ENCODE measurements at regions not wholly inside any gene's neighbourhood (a gene's known extent, or its start where the extent isn't known, plus 50 kb on each side); places are given as distances from the start of the nearest gene placed in this dataset.

- Mint-ChIP-seq H3K9me3 (peaks cover 0 to 5% of the 10 kb centered on the region in 2 experiments; a peak in 1 of 5 replicates), H3K36me3 (ENCODE audit: insufficient read depth in 1 of 3, low read depth in 3 of 3) (peaks cover 0 to 3% (median 1%) of the 10 kb centered on the region in 3 experiments; a peak in 3 of 7 replicates), H3K4me1 (no peaks in the 10 kb centered on the region), H3K27me3 (ENCODE audit: low read depth) (no peaks in the 10 kb centered on the region), H3K27ac (no peak overlapping the region), H3K4me3 (no peak overlapping the region)
- no peaks in the 10 kb centered on the region for H3K9me3 ChIP-seq (ENCODE audit: control insufficient read depth, low read depth, low read length)
- no CpG with 5 or more reads among the region's 7 CpGs for WGBS (ENCODE audit: extremely low coverage, insufficient read length, low lambda C conversion rate)
- H3K79me2 ChIP-seq (ENCODE audit: insufficient read depth, low read length): no peaks in the 10 kb centered on the region
- no peak overlapping the region for H3K27ac ChIP-seq (ENCODE audit: insufficient read length, low read depth, low read length)
- DNase-seq: no peak
- H3K23me2 ChIP-seq (ENCODE audit: insufficient read length, low read depth, low read length, poor library complexity, severe bottlenecking): no peaks in the 10 kb centered on the region
- no peak overlapping the region for H3K18ac ChIP-seq (ENCODE audit: insufficient read length, low read depth, low read length)
- no peak overlapping the region for H2BK20ac ChIP-seq (ENCODE audit: low read depth, low read length, poor library complexity, severe bottlenecking)
- H3K14ac ChIP-seq (ENCODE audit: insufficient read depth, low read length): no peak overlapping the region
- no peak overlapping the region for H2BK12ac ChIP-seq (ENCODE audit: insufficient read length, low read depth, low read length)
- no peak overlapping the region for H3K9ac ChIP-seq (ENCODE audit: extremely low read depth, insufficient read length, low read length)
- no peak overlapping the region for H2BK15ac ChIP-seq (ENCODE audit: low read depth, low read length)
- no peak overlapping the region for H3K4ac ChIP-seq (ENCODE audit: low read depth, low read length)
- no peaks in the 10 kb centered on the region for H3K4me1 ChIP-seq (ENCODE audit: insufficient read depth, low read length)
- no peak overlapping the region for H3K56ac ChIP-seq (ENCODE audit: insufficient read length, low read depth, low read length)
- H4K5ac ChIP-seq (ENCODE audit: insufficient read length, low read depth, low read length): no peak overlapping the region
- no peak overlapping the region for H4K91ac ChIP-seq (ENCODE audit: insufficient read length, low read depth, low read length)
- no peaks in the 10 kb centered on the region for H3K27me3 ChIP-seq (ENCODE audit: insufficient read depth, low read length)
- no peak overlapping the region for H3T11ph ChIP-seq (ENCODE audit: low read length)
- H2AK5ac ChIP-seq (ENCODE audit: insufficient read length, low read length): no peak overlapping the region
- no peak for TF ChIP-seq CTCF (conservative IDR thresholded peaks at IDR 0.05)
- H2BK120ac ChIP-seq (ENCODE audit: low read depth, low read length, poor library complexity, severe bottlenecking): no peak overlapping the region
- no peak overlapping the region for H3K23ac ChIP-seq (ENCODE audit: insufficient read length, low read depth, low read length)
- H3K4me2 ChIP-seq (ENCODE audit: insufficient read depth, insufficient read length, low read length): no peak overlapping the region
- no peak overlapping the region for H2AFZ ChIP-seq (ENCODE audit: low read length)
- no peaks in the 10 kb centered on the region for H4K20me1 ChIP-seq (ENCODE audit: control insufficient read depth, insufficient read depth, insufficient read length)
- no peak overlapping the region for H4K8ac ChIP-seq (replicated peaks; ENCODE audit: insufficient read length, low read depth, low read length)
- no peak overlapping the region for H2BK5ac ChIP-seq (ENCODE audit: insufficient read length, low read length)
- no peaks in the 10 kb centered on the region for H3K79me1 ChIP-seq (ENCODE audit: insufficient read depth, low read depth, low read length, poor library complexity, severe bottlenecking)
Observed at GRCh38 chr3:146306656-146307455, 56.0 kb upstream of the PLSCR4 start.

All from H9 (cell line).